ENCODE measurements at regions not wholly inside any gene's neighbourhood (a gene's known extent, or its start where the extent isn't known, plus 50 kb on each side); places are given as distances from the start of the nearest gene placed in this dataset.
"Not testable (repeated sequence)": the region's sequence is repeated elsewhere in the genome, so short reads cannot be mapped to it uniquely, and the experiment has no call there.

DNA sequence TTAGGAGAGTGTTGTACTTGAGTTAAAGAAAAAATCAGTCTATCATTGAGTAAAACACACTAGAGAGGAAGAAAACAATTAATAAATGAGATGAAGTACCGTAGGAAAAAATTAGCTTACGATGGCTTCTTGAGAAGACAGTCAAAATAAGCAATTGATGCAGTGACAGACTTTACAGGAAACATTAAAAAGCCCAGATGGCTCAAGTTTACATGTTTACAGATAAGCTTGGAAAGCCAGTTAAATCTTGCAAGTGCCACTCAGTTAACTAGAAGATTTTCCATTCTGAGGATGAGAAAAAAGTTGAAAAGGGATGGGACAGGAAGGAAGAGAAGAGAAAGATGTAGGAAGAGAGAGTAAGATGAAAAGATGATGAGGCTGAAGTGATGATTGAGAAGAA, 288.8 kb upstream of the FERMT1 start:
- no peak for DNase-seq

DNA sequence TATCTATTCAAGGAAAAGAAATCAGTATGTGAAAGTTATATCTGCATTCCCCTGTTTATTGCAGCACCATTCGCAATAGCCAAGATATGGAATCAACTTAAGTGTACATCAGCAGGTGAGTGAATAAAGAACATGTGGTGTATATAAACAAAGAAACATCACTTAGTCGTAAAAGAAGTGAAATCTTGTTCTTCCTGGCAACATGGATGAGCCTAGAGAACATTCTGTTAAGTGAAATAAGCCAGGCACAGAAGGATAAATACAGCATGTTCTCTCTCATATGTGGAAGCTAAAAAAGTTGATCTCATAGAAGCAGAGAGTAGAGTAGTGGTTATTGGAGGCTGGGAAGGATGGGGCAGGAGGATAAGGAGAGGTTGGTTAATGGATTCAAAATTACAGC, 287.9 kb upstream of the FERMT1 start:
- no peak for DNase-seq

DNA sequence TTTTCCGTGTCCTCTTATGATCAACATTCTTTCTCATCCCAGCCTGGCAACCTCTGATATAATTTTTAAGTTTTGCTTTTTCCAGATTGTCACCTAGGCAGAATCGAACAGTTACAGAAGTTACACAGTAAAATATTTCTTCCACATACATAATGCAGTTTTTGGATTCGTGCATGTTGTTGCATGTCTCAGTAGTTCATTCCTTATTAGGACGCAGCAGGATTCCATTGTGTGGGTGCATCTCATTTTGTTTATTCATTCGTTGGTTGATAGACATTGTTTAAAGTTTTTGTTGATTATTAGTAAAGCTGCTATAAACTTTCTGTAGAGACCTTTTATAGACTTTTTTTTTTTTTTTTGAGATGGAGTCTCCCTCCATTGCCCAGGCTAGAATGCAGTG, 284.3 kb upstream of the FERMT1 start:
- no peak for DNase-seq

DNA sequence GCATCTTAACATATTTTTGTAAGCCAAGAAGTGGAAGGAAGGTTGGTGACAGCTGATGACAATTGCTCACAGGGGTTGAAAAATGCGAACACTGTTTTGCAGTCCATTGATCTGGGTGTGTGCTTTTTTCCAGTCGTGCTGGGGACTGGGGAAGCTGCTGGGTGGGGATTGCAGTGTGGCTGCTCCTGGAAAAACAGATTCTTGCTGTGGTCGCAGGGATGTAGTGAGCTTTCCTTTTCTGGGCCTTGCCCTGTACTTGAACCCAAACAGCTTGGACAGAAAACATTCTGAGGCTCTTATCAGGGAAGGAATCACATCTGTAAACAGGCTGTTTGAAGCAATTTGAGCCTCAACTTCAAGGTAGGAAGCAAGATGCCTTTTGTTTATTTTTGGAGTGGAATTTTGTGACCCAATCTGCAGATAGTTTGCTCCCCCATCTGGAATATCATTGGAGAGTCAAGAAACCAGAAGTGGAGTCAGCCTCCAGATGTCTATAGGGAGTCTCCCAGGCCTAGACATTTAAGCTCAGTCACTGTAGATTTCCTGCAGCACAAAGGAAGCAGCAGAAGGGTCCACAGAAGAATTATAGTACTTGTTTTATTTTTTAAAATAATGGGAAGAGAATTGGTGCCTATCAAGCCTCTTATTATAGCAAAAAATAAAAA, 279.2 kb upstream of the FERMT1 start:
- peak; percentile 32 for DNase-seq

DNA sequence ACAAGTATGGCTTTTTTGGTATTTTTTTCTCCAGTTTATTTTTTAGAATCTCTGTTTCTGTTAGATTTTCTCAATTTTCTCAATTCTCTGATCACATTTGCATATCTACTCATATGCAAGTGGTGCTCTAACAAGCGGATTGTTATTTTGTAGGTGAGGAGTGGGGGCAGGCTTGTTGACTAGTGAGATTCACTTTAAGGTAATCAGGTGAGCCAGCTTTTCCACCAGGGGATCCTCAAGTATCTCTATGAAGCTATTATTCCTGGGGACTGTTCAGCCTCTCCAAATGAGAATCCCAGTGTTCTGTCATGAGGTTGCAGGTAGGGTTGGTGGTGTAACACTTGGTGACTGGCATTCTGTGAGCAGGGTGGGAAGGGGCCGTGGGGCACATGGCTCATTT, 274.3 kb upstream of the FERMT1 start:
- DNase-seq = no peak

DNA sequence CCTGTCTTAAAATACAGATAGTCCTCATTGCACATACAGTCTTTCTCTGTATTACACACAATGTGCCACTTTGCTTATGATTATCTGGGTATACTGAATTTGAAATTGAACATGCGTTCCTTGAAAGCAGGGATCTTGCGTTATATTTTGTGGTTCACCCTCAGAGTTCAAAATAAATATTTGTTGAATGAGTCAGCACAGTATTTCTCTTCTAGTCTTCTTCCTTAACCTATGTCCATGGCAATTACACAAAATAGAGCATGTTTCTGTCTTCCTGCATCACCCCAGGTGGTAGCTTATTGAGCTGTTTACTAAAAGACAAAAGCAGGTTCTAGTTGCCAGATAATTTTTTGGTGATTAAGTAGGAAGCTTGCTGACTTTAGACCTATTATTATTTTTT, 272.9 kb upstream of the FERMT1 start:
- DNase-seq = no peak

DNA sequence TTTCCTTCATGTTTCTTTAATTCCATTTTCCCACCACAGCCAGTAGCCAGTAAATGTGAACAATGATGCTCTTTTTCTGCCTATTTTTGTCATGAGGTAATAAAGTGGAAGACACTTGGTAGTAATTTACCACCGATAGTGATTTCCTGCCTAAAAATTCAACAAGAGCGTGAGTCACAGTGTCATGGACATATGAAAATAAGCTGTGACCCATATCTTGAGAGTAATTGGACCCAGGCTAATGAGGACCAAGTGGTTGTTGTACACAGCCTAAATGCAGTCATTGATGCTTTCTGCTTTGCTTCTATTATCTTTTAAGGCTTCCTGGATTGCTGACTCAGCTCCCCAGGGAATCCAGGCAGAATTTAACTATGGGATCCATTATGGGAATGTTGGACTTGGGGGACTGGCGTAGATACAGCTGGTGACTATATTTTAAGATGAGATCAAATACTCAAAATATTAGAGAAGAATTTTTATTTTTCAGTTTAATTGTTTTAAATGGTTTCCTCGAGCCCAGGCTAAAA, 265.9 kb upstream of the FERMT1 start:
- DNase-seq = no peak

DNA sequence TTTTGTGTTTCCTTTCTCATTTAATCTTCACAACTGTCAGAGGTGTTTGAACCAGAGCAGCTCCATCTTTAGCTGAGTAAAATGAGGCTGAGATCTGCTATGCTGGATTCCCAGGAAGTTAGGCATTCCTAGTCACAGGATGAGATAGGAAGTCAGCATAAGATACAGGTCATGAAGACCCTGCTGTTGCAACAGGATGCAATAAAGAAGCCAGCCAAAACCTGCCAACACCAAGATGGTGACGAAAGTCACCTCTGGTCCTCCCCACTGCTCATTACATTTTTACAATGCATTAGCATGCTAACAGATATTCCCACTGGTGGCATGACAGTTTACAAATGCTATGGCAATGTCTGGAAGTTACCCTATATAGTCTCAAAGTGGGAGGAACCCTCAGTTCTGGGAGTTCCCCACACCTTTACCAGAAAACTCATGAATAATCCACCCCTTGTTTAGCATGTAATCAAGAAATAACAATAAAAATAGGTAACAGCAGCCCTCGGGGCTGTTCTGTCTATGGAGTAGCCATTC, 262.2 kb upstream of the FERMT1 start:
- DNase-seq = no peak

DNA sequence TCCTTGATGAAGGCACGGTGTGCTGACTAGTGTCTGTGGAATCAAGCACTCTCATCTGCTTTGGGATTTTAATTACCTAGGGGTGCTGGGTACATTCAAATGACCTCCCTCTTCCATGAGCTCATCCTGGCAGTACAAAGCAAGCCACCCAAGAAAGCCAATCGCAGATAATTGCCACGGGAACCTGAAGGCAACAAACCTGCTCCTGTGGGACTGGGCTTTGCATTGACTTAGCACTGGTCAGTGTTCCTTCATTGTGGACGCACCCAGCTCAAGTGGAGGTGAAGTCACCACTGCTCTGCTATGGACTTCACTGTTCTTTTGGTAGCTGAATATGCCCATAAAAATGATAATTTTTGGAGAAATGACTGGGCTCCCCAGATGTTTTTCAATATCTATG, 261.6 kb upstream of the FERMT1 start:
- no peak for DNase-seq

DNA sequence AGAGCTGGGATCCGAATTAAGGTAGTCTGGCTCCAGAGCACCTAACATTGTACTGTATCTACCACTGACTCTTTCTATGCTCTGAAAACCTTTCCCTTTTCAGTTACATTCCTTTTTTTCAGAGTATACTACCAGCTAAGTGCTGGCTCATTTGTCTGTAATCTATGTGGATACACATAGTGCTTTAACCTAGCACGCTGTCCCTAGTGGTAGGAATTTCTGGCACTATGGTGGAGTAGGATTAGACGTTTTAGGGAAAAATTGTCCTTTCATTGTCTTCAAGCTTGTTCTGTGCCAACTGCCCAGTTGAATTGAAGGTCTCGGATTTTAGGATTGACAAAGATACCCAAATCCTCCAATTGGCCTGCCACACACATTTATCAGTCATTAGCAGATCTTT, 259.1 kb upstream of the FERMT1 start:
- DNase-seq = no peak

DNA sequence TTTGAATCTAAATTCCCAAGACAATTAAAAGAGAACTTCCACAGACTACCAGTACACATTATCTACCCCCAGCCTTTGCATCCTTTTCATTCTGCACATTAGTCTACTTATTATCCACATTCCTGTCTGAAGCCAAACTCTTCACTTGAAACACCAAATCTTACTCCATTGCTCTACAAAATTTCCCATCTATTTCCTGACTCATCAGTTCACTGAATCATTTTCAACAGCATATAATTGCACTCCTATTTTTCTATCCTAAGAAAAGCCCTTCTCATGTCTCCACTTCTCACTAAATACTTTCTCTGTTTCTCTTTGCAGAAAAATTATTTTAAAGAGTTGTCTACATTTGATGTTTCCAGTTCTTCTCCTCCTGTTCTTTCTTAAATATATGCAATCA, 239.4 kb upstream of the FERMT1 start:
- DNase-seq = no peak

DNA sequence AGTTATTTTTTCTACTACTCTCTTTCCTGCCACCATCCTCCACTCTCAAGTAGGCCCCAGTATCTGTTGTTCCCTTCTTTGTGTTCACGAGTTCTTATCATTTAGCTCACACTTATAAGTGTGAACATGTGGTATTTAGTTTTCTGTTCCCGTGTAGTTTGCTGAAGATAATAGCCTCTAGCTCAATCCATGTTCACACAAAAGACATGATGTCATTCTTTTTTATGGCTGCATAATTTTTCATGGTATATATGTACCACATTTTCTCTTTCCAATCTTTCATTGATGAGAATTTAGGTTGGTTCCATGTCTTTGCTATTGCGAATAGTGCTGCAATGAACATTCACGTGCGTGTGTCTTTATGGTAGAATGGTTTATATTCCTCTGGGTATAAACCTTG, 237.9 kb upstream of the FERMT1 start:
- no peak for DNase-seq

DNA sequence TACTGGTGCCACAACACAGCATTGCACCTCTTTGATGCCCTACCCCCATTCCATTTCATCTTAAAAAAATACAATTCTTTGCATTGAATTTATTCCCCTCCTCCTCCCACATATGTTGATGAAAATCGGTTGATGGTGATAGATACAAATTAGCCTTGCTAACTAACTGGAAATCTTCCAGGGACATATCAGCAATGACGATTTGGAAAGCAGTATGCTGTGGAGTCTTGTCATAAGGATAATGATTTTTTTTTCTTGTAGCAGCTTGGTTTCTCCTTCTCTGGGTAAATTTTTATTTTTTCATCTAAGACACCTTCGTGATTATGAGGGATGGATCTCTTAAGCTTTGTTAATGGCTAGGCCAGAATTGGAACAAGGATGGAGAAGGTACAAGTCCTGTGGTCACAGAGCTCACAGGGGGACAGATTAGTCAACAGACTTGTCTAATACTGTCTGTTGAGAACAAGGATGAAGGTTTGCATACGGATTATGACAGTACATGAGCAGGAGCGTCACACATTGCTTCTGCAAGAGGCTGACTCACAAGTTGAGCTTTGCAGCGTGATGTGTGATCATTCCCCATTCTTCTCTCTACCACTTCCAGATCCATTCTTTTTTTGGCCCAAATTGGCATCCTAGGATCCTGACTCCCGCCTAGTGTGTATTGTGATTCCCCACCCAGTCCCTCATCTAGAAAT, 233.1 kb upstream of the FERMT1 start:
- no peak for DNase-seq

DNA sequence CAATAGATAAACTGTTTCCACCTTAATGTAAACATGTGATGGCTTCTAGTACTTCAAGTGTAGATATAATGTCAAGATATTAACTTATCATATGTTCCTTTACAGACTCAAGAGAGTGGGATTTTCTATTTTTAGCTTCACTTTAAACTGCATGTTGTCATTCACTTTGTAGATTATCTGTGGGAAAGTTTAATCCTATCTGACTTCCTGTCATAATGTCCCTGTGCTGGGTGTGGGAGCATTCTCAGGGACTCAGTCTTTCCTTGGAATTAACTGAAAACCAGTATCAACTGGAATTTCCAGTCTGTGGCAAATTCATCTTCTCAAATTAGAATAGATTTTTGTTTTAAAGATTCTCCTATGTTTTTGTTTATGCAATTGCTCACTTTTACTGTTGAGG, 226.1 kb upstream of the FERMT1 start:
- DNase-seq = no peak

DNA sequence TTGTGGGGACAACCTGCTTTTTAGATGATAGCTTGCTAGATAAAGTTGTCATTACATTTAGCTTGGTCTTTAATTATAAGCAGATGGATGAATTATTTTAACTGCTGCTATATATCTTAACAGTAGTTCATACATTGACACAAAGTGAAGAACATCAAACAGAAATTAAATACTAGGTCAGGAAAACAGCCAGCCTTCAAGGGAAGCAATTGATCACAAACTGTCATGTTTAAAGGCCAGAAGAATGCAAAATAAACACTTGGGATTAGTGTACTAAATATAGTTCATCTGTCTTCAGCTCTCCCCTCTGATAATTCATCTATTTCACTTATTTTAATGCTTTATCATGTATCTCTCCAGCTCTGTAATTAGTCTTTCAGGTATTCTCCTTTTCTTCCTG, 225.1 kb upstream of the FERMT1 start:
- no peak for DNase-seq

DNA sequence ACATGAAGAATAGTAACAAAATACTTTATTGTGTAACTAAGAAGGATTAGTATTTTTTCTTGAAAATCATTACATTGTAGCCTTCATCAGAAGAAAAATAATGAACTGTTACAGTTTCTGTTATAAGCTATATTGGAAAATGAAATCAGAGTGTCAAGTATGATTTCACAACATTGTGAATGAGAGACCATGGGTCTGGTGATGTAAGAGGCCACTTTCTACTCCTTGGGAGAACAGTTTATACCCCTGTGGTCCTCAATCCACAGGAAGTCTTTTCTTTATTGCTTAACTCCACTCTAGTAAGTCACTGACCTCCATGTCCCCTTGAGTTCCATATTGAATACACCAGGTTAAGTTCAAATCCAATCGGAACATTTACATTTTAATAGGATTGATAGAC, 218.7 kb upstream of the FERMT1 start:
- DNase-seq = no peak

DNA sequence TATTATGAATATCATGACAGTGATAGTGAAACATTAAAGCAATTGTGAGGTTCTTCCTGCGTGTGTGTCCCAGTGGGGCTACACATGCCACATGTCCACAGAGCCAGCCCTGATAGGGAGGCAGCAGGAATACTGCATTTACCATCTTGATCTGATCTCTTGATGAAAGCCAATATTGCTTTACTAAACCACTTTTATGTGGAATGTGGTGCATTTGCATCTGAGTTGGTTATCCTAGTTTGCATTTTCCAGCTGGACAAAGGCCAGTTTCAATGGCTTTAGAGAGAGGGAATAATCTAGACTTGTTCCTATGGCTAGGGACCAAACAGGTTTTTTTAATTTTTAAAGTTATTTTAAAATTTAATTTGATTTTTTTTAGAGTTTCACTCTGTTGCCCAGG, 216.3 kb upstream of the FERMT1 start:
- DNase-seq = no peak

DNA sequence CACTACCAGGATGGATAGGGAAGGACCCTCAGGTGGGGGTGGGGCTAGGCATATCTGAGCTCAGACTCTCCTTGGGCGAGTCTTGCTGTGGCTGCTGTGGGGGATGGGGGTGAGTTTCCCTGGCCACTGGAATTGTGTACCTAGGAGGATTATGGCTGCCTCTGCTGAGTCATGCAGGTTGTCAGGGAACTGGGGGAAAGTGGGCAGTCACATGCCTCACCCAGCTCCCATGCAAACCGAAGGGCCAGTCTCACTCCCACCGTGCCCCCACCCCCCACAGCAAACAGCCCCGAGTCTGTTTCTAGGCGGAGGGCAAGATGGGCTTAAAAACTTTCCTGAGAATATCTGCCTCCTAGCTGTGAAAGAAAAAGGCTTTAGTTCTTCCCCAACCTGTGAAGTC, 210.3 kb upstream of the FERMT1 start:
- DNase-seq = no peak

DNA sequence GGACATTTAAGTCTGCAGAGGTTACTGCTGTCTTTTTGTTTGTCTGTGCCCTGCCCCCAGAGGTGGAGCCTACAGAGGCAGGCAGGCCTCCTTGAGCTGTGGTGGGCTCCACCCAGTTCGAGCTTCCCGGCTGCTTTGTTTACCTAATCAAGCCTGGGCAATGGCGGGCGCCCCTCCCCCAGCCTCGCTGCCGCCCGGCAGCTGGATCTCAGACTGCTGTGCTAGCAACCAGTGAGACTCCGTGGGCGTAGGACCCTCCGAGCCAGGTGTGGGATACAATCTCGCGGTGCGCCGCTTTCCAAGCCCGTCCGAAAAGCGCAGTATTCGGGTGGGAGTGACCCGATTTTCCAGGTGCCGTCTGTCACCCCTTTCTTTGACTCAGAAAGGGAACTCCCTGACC, 198.4 kb upstream of the FERMT1 start:
- not testable (repeated sequence) for DNase-seq

DNA sequence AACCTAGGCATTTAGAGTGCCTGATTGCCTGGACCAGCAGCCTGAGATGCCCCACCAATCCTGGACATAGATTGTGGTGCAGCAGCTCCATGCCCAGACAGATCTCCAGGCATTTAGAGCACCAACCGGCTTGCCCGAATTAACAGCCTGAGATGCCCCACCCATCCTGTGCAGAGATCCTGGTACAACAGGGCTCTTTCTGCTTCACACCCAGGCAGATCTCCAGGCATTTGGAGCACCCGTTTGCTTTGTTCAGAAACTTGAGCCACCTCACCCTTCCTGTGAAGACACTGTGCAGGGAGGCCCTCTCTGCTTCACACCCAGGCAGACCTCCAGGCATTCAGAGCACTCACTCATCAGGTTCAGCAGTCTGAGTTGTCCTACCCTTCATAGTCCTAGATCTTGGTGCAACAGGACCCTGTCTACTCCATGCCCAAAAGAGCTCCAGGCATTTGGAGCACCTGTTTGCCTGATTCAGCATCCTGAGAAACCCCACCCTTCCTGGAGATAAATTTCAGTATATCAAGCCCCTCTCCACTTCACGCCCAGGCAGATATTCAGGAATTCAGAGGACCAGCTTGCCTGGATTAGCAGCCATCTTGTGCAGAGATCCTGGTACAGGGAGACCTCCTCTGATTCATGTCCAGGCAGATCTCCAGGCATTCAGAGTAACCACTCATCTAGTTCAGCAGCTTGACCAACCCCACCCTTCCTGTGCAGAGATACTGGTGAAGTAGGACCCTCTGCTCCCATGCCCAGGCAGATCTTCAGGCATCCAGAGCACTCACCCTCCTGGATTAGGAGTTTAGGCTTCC, 189.2 kb upstream of the FERMT1 start:
- DNase-seq = no peak

DNA sequence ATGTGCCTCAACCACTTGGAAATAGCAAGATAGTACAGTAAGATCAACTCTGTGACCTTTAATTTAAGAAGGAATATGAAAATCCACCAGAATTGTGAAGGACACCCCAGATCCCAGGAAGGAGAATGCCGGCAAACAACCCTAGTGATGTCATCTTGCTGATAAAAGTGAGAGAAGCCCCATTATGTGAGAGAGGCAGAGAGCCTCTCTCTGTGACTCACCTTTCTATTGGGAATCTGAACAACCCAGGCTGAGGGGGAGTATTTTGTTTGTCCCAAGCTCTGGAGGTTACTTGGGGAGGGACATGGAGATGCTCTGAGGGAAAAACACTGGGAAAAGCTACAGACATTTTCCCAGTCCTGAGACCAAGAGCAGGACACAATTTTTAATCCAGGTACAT, 188.3 kb upstream of the FERMT1 start:
- DNase-seq = no peak

DNA sequence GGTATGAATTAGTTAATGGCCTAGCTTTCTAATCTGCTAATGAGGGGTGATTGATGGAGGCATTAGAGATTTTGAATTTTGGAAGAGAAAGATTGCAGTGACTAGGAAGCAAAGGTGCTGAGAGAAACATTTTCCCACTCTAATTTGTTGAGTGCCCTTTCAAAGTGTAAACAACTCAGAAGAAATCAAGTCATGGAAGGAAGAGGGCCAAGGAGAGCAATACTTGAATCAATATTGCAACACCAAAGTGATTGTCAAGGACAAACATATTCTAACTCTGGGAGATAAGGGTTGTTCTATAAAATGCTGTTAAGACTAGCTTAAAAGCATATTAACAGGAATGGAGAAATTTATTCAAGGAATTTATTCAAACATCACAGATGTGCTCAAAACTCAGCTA, 182.7 kb upstream of the FERMT1 start:
- DNase-seq = no peak

DNA sequence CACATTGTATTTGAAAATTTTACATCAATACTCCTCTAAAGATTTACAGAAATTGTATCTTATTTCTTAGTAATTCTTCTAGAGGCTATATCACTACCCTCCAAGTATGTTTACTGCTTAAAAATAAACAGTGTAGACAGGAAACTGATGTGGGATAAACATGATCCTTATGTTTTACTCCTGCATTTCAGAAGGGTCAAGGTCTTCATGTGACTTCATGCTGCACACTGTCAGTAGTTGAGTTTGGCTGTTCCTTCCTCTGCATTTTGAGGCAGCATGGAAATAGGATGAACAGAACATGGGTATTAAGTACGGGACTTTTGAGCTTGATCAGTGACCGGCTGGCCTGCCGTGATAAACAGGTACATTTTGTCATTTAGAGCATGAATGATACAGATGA, 179.2 kb upstream of the FERMT1 start:
- DNase-seq = no peak

DNA sequence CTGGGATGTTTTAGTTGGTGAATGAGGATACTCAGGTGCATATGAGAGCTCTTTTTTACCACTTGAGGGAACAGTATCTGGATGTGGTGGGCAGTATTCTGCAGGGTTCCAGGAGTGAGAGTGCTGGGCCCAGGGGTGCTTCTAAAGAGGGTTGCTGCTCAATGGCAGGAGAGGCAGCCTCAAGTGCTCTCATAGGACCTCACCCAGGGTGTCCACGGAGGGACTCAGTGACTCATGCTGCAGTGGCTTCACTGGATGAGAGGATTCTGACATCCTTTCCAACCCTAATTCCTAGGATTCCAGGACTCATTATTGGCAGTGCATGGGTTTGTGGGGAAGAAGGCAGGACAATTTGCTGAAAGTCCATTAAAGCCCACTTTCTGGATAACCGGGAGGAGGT, 176.6 kb upstream of the FERMT1 start:
- DNase-seq = no peak

All from left hindlimb (tissue), 1 donor.